OCI-LY3 (cell line): ENCODE measurements at regions not wholly inside any gene's neighbourhood (a gene's known extent, or its start where the extent isn't known, plus 50 kb on each side); places are given as distances from the start of the nearest gene placed in this dataset.

Experiments used
- CTCF ChIP-seq: fragments of 200-600, 300-600 bp; sonication (generic); IDR thresholded peaks from 2 replicates; pipeline ENCODE4 v1.5.1; 2014; ENCODE audit warnings: antibody characterized with exemption, low read length, low read depth
- EZH2phosphoT487 ChIP-seq: fragments of 200-600 bp; shearing (Covaris generic); IDR thresholded peaks from 2 replicates; pipeline ENCODE4 v1.6.1; 2018; ENCODE audit warnings: antibody characterized with exemption, mixed run types, low read depth

- TF ChIP-seq CTCF: no peak
- TF ChIP-seq EZH2phosphoT487: no peak
Observed at GRCh38 chr3:168442502-168442901, 346.8 kb upstream of the GOLIM4 start.
